NCI-H69 (cell line): ENCODE measurements at regions not wholly inside any gene's neighbourhood (a gene's known extent, or its start where the extent isn't known, plus 50 kb on each side); places are given as distances from the start of the nearest gene placed in this dataset.

Experiments
- DNase-seq: peaks from one replicate; lab custom pipeline; 2025; lab: John Stamatoyannopoulos, UW

DNA sequence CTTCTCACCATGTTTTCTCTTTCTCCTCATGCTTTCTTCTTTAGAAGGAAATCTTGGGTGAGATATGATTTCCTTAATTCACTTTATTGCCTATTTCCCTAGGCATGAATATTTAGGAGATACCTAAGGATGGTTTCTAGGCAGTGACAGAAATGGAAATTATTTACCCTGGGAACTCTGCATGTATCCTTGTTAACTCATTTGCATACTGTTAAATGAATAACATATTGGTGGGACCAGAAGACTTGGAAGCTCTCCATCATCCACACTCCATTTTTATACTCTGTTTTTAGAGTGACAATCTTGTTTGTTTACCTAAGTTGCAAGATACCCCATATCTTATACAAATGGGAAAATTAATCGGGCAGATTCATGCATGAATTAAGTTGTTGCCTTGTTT lies 285.7 kb downstream of the RNF144B start:
- no peak for DNase-seq

DNA sequence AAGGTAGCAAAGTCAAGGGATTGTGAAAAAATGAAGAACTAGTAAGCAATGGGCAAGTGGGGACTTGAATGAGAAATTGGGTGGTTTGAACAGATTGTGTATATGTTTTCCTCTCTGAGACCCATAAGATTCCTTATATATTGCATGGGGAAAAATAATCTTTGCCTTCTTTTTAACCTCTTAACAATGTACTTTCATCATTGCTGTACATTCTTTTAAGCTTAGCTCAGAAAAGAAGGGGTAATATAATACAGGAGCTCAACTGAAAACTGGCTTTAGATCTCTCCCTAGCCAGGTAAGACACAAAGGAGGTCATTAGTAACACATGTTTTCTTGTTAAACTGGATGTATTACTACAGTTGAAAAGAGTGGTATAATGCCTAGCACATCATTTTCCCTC lies 287.2 kb downstream of the RNF144B start:
- no peak for DNase-seq

DNA sequence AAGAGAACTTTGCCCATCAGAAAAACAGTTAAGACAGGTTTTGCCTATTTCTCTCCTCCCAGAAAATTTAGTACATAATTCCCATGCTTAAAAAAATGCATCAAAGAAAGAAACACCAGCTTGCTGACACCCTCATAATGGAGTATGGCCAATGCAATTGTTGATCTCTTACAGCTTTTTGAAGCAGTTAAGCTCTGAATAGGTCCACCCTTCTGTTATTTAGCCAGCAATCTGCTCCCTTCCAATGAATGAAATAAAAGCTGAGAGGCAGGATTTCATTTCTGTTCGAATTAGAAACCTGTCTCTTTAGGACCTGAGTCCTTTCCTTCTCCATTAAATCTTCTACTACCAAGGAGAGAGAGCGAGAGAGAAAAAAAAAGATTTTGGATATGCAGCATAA lies 288.7 kb downstream of the RNF144B start:
- no peak for DNase-seq

DNA sequence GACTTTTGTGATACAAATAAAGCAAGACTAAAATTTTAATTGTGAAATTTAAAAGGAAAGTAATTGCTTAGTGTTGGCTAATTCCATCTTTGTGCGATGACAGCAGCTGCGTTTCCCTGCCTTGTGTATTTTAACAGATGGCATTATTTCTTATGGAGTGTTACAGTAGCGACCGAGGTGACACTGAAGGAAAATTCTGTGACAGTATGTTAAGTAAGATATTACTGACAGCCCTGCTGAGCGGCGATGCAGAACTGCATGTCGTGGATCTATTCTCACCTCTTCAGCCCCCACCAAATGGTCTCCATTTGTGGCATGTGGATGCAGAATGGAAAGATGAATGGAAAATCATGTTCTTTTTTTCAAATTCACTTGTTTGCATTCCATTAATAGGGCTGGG lies 289.4 kb downstream of the RNF144B start:
- DNase-seq, result no peak

DNA sequence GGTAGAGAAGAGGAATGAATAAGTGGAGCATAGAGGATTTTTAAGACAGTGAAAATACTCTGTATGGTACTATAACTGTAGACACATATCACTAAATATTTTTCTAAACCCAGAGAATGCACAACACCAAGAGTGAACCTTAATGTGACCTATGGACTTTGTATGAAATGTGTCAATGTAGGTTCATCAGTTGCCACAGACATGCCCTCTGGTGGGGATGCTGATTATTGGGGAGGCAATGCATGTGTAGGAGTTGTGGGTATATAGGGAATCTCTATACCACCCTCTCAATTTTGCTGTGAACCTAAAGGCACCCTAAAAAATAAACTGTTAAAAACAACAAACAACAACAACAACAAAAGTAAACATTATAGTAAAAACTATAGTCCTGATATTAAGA lies 293.7 kb downstream of the RNF144B start:
- DNase-seq, result peak; percentile 6

DNA sequence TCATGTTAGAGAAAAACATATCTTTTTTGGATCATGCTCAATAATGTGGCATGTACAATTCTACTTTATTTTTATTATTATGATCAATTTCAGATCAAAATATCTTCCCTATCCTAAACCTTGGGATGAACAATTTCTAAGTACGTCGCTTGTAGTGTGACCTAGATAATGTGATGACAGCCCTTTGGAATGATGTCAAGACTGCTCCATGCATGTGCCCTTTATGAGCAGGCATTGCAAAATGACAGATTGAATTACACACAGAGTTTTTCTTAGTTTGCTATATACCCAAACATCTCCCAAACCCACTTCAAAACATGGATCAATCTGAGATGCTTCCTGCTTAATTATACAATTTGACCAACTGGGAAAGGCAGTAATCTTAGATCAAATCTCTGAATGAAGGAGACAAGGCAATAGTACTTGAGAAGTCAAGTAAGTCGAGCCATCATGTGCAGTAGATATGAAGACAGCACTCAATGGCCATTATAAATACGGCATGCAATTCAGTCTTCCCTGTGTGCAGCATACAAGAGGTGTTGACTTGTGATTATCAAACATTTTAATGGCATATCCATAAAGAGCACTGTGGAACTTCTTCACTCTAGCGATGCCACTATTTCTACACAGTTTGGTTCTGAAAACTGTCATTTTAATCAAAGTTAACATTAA lies 294.8 kb downstream of the RNF144B start:
- DNase-seq, result no peak

DNA sequence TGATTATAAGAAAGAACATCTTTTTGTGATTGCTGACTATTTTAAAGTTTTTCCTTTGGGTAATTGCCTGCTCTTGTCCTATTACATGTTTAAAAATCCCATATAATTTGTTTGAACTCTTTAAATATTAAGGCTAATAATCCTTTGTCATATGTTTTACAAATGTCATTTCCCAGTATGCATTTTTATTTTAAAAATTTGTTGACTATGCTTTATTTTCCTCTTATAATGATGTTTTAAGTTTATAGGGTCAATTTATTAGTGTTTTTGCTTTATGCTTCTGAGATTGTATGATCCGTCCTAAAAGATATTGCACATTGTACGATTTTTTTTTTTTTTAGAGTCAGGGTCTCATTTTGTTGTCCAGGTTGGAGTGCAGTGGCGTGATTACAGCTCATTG lies 297.2 kb downstream of the RNF144B start:
- DNase-seq, result no peak

DNA sequence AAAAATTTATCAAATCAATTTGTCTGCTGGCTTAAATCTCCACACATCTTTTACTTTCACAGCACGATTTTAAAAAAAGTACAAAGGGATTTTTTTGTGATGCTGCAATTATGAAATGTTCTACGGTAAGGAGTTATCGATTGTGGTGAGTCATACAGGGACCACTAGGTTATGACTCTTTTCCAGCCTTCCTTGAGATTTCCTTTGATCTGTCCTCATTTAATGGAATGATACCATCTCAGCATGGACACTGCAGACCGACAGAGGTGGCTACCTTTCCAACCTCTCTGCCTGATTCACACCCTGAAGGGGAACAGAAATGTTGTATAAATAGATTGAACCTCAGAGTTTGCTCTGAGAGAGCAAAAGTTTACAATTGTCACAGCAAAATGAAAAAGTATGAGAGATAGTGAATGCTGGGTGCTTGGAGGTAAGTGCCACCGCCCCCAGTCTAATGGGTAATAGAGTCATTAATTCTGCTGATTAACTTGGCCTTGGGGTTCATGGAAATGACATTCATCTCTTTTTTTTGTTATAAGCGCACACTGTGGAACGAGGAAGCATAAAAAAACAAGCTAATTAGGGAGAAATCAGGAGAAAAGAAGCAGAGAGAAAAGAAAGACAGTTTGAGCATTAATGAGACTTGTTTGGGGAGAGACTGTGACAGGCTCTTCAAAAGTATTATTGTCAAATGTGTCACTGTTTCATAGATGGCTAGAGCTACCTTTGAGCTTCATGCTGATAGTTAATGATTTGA lies 306.0 kb downstream of the RNF144B start:
- DNase-seq, result no peak

DNA sequence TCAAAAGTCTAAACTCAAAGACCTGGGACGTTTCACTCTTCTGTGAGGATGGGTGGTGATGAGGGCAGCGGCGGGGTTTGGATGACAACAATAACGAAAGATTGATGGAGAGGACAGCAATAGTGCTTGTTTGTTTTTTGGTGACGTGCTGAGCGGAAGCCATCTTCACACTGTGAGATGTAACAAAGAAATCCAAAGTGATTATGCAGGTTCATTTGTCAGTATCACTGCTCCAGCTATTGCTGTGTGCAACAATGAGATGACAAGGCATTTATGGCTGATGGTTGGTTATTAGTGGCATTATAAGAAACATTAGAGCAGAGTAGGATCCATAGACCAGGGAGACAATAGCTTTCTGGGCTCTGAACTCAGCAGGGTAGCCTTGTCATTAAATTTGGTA lies 306.7 kb downstream of the RNF144B start:
- DNase-seq, result peak; percentile 81

DNA sequence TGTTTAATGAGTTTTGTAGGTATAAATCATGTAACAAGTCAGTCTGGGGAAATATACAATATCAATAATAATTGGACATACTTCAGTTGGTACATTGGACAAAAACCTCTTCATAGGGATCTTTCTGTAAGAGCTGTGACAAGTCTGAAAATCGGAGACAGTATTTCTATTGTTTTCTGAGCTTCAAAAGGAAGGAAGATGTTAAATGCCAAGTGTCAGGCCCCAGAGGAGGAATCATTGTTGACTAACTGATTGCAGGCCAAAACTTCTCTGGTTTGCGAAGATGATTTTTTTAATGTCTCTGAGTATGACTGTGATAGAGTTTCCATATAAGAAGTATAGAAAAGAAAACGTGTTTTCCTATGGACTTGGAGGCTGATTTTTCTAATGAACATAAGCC lies 316.4 kb downstream of the RNF144B start:
- no peak for DNase-seq

DNA sequence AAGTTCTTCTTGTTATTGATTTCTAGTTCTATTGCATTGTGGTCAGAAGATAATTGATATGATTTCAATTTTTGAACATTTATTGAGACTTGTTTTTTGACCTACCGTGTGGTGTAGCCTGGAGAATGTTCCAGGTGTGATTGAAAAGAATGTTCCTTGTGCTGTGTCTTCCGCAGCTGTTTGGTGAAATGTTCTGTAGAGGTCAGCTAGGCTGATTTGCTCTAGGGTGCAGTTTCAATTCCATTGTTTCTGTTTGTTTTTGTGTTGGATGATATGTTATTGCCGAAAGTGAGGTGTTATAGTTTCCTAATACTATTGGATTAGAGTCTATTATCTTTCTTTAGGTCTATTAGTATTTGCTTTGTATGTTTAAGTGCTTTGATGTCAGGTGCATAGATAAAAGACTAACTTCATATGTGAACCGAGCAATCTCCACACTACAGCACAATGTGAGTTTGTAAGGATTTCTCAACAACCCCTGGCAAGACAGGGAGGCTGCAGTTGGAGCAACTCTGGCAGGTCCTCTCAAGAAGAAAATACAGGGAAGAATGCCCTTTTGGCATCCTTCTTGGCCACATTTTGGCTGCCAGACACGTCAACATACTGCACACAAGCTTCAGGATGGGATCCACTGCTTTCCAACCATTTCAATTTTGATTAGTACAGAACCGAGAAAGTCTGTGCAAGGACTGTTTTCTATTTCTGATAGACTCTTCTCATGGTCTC lies 320.7 kb downstream of the RNF144B start:
- DNase-seq, result no peak

DNA sequence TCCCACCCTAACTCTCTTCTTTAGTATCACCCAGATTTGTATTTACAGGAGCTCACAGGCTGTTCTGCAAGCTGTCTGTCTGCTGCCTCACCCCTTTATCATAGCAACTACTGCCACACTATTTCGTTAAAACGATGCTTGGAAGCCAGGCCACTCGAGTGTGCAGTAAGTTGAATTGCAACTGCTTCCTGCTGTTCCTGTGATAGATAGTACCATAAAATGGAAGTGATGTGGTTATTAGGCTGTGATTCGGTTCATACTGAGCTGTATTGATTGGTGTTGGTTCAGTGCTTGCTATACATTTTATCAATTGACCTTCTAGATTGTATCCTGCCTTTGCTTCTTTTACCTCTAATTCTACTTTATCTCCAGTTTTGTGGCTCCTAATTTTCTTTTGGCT lies 325.4 kb downstream of the RNF144B start:
- DNase-seq, result no peak

DNA sequence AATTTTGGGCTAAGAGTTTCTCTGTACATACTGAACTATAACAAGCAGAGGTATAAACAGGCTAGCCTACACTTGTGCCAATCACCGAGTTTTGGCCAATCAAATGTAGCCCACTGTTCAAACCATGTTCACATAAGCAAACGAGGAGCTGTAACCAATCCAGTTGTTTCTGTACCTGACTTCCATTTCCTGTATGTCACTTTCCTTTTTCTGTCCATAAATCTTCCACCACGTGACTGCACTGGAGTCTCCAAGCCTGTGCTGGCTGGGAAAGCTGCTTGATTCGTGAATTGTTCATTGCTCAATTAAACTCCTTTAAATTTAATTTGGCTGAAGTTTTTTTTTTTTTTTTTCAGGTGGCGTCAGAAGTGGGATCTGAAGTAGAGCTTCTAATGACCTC lies 332.9 kb downstream of the RNF144B start:
- DNase-seq, result peak; percentile 6

DNA sequence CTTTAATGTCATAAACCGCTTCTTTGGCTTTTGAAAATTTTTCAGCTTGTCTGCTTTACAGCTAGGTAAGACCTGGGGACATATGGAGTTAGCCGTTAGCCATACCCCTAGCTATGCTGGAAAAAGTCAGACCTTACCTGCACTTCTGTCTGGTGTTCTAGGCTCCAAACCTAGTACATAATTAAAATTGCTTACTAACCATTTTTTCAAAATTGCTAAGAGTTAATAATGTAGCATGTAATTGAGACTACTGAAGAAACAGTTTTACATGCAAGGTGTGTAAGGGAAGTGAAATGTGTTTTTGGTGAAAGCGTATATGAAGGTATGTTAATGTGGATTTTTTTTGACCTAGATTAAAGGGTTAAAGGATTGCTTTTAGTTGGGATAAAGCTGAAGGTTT lies 336.9 kb downstream of the RNF144B start:
- no peak for DNase-seq

DNA sequence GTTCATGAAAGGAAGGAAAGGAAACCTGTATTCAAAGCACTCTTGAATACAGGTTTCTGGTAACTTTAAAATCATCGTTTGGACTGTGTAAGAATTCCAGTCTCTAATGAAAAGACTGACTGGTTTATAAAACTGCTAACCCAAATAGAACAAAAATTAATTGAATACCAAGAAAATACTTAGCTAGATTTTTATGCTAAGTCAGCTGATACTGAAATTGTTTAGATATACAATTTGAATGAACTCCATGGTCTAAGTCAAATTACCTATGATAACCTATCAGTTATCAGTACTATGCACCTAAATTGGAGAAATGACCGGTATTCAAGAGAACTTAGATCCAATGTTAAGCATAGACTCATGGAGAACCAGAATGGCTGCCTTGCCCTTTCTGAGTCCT lies 338.3 kb downstream of the RNF144B start:
- no peak for DNase-seq

DNA sequence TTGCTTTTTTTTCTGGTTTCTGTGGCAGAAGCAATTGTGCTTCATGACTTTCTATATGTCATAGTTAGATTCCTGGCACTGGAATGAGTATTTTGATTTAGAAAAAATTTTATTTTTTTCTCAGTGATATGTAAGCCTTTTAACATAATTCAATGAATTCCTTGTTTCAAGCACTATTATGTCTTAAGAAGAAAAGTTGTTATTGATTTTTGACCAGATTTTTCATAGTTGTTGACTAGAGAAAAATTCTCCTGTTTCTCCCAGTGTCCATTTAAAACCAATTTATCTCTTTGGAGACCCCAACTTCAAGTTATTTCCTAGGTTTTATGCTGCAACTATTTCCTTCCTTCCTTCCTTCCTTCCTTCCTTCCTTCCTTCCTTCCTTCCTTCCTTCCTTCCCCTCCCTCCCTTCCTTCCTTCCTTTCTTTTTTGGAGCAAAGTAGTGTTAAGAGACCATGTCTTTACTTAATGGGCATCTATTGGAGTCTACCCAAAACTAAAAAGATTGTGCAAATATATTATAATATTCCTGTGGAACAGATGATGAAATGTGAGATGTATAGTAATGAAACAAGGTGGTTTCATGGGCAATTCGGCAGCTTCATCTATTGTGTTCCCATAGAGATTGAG lies 346.9 kb downstream of the RNF144B start:
- DNase-seq, result no peak

DNA sequence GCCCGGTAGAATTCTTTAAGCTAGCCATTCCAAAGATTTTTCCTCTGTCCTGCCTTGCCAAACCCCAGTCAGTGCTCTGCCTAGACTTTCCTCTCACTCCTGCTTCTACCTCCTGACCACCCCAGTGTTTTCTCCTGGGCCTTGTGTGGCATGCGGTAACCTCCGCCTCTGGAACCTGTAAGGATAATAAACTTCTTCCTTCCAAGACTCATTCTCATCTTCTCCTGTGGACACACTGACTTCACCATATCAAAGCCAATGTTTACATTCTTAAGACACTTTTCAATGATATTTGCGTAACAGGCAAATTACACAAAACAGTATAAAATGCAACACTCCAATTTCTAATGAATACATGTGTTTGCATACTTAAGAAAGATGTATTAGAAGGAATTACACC lies 354.6 kb downstream of the RNF144B start:
- DNase-seq, result no peak

DNA sequence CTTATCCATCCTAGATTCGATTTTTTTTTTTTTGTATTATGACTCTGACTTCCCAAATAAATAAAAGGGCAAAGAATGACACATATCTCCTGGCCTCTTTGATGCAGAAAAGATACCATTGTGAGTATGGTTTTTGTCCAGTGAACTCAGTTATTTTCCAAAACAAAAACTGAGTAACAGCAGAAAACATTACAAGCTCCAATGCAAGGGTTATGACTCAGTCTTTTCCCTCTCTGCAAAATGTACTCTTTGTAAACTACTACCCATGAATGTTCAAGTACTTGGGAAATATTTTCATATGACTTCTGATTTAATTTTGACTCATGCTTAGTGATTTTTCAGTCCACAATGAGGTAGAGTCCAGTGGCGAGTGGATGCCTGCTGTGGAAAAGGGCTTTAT lies 355.3 kb downstream of the RNF144B start:
- no peak for DNase-seq

DNA sequence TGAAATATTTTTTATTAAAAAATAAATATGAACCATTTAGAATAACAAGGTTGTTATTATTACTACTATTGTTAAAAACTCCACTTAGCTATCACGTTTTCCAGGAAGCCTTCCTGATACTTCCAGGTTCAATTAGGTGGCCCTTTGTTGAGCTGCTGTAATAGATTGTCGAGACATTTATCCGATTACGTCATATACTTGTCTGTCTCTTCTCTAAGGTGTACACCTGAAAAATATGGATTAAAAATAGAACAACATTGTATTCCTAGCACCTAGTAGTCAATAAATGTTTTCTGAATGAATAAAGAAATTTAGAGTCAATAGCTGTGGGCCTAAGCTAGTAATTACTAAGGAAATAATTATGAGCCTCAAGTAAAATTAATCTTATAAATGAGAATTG lies 359.6 kb downstream of the RNF144B start:
- no peak for DNase-seq

DNA sequence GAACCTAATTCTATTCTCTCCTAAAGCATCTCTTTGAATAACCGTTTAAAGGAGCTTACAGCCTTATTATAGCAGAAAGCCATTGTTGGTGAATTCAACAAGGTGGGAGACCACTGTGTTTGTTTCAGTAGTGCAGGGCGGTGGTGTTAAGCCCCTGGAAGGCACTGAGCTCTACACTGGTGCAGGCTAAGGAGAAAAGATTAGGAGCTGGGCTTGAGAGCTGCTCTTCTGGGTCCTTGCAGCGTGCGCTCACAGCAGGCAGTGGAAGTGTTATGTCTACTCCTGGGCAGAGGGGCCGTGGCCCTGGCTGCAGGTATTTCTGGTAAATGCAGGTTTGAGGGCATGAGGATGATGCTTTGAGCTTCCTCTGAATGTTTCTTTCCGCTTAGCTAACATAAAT lies 361.2 kb downstream of the RNF144B start:
- DNase-seq, result no peak

DNA sequence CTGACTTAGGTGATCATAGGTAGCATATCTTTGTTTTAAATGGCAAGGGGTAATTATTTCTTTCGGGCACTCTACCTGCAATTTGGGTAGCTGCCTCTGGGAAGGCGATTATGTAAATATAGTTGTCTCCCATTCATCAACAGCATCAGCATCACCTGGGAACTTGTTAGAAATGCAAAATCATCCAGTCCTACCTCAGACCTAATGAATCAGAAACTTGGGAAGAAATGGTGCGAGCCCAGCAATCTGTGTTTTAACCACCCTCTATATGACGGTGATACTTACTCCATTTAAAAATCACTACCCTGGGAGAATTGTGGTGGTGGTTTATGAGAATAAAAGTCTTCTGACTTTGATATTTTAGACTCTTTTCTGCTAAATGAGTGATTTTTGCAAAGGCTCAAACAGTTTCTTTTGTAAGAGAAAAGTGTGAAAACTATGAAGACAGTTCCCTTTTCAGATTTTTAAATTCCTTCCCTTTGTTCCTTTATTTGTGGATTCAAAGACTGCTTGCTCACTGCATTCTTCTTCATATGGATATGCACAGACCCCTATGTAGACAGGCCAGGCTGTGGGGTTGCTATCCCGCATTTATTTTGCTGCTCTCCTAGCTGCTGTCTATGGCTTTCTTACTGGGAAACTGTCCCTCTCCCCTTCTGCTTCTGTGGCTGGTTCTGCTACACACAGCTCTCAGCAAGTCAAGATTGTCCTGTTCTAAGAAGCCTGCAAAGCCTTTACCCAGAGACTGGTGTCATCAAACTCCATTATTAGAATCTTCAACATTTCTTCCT lies 365.3 kb downstream of the RNF144B start:
- peak; percentile 54 for DNase-seq

DNA sequence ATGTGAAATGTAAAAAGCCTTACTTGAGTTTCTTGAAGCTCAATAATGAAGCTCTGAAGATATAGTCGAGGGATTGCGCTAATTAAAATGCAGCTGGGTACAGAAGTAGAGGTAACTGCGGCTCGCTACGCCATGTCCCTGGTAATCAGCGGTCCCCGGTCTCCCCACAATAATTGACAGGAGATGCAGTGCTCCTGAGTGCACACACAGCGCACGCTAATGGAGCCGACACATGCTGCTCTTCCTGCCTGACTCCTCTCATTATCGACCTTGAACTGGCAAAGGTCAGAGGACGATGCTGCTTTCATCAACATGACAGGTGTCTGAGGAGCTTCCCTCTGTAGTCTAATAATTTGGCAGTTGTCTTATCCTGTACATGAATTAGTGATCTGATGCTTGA lies 365.9 kb downstream of the RNF144B start:
- DNase-seq, result no peak
